Prostate gland (tissue), 2 donors: ENCODE measurements at regions not wholly inside any gene's neighbourhood (a gene's known extent, or its start where the extent isn't known, plus 50 kb on each side); places are given as distances from the start of the nearest gene placed in this dataset.

Source experiments
- DNase-seq: peaks from one replicate; pipeline ENCODE4 v3.0.0-alpha.2; 2019; ENCODE audit warnings: low spot score
- H3K27ac ChIP-seq, 2 donors: fragments of 200-600 bp; sonication (generic); 2 replicates each; pipeline ENCODE4 v1.5.1; 2017 to 2019
- H3K27me3 ChIP-seq: fragments of 200-600 bp; sonication (generic); replicated peaks from 2 replicates; pipeline ENCODE4 v1.5.1; 2019; ENCODE audit not compliant: insufficient read depth
- H3K36me3 ChIP-seq, 2 donors: fragments of 200-600 bp; sonication (generic); 1 replicate in 1 of 2; 2 replicates in 1 of 2; pipeline versions ENCODE4 v1.5.1 to v1.8.1; 2017 to 2019
- H3K4me1 ChIP-seq: fragments of 200-600 bp; sonication (generic); replicated peaks from 2 replicates; pipeline ENCODE4 v1.5.1; 2019
- H3K4me3 ChIP-seq, 2 donors: fragments of 200-600 bp; sonication (generic); 2 replicates each; pipeline ENCODE4 v1.5.1; 2017 to 2019
- H3K9me3 ChIP-seq: fragments of 200-600 bp; sonication (generic); 2 replicates; pipeline ENCODE4 v1.5.1; 2017
- POLR2A ChIP-seq: fragments of 450-650 bp; IDR thresholded peaks from one replicate; pipeline ENCODE4 v1.6.1; 2016; ENCODE audit warnings: antibody characterized with exemption, mild to moderate bottlenecking
- POLR2AphosphoS5 ChIP-seq: sonication (generic); formaldehyde crosslinking; IDR thresholded peaks from one replicate; pipeline ENCODE4 v1.6.1; 2017; ENCODE audit warnings: antibody characterized with exemption
- WGBS: methylation state at CpG from one replicate; pipeline ENCODE4 v1.1.5; 2018; 5-methylcytosine and 5-hydroxymethylcytosine counted together
- intact Hi-C: fragments of 100-400 bp; cut with DNase I; formaldehyde crosslinking; loops from one replicate; pipeline ENCODE4 v1.14.2; 2022
- TF ChIP-seq, protein P1 (sequence below), 4 experiments: fragments of 200-600 bp in 2 of 4; fragments of 450-650 bp in 2 of 4; sonication (generic) in 2 of 4; IDR thresholded peaks; 1 replicate in 3 of 4; 2 replicates in 1 of 4; pipeline ENCODE4 v1.5.1; 2016 to 2019; ENCODE audit warnings: antibody characterized with exemption in 4 of 4, mild to moderate bottlenecking in 2 of 4, moderate library complexity in 2 of 4

GRCh38 chr1:235009561-235010306, 118.9 kb downstream of the TOMM20 start:
- no peak overlapping the region for H3K4me3 ChIP-seq
- DNase-seq: no peak
- no peaks in the 10 kb centered on the region for H3K27me3 ChIP-seq
- 97% methylated on average over 13 of the region's 13 CpGs for WGBS
- intact Hi-C loops: no loop called here
- no peaks in the 10 kb centered on the region for H3K4me1 ChIP-seq
- H3K36me3 ChIP-seq: no peaks in the 10 kb centered on the region
- H3K27ac ChIP-seq: no peak overlapping the region
- H3K9me3 ChIP-seq: no peaks in the 10 kb centered on the region
- TF ChIP-seq POLR2A: no peak
- TF ChIP-seq POLR2AphosphoS5: no peak
- TF ChIP-seq, protein P1, sequence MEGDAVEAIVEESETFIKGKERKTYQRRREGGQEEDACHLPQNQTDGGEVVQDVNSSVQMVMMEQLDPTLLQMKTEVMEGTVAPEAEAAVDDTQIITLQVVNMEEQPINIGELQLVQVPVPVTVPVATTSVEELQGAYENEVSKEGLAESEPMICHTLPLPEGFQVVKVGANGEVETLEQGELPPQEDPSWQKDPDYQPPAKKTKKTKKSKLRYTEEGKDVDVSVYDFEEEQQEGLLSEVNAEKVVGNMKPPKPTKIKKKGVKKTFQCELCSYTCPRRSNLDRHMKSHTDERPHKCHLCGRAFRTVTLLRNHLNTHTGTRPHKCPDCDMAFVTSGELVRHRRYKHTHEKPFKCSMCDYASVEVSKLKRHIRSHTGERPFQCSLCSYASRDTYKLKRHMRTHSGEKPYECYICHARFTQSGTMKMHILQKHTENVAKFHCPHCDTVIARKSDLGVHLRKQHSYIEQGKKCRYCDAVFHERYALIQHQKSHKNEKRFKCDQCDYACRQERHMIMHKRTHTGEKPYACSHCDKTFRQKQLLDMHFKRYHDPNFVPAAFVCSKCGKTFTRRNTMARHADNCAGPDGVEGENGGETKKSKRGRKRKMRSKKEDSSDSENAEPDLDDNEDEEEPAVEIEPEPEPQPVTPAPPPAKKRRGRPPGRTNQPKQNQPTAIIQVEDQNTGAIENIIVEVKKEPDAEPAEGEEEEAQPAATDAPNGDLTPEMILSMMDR (IDR thresholded peaks at IDR 0.05): no peak

GRCh38 chr1:235009074-235009473, 119.6 kb downstream of the TOMM20 start:
- H3K4me1 ChIP-seq: no peaks in the 10 kb centered on the region
- no peaks in the 10 kb centered on the region for H3K27me3 ChIP-seq
- intact Hi-C loops: no loop called here
- WGBS: 97% methylated on average over 7 of the region's 7 CpGs
- H3K36me3 ChIP-seq: no peaks in the 10 kb centered on the region
- no peak overlapping the region for H3K27ac ChIP-seq
- TF ChIP-seq POLR2A (no peak), POLR2AphosphoS5 (no peak)
- TF ChIP-seq, protein P1 (IDR thresholded peaks at IDR 0.05): no peak
- no peak for DNase-seq
- H3K4me3 ChIP-seq: no peak overlapping the region
- H3K9me3 ChIP-seq: no peaks in the 10 kb centered on the region

DNA sequence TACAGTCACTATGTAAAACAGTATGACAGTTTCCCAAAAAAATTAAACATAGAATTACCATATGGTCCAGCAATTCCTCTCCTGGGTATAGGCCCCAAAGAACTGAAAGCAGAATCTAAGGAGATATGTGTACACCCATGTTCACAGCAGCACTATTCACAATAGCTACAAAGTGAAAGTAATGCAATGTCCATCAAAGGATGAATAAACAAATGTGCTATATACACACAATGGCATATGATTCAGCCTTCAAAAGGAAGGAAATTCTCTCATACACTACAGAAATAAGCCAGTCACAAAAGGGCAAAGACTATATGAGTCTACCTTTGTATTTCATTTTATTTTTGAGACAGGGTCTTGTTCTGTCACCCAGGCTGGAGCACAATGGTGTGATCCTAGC, 120.4 kb downstream of the TOMM20 start:
- no peak for DNase-seq
- intact Hi-C loops: no loop called here
- TF ChIP-seq POLR2AphosphoS5 (no peak), POLR2A (no peak)
- TF ChIP-seq, protein P1 (IDR thresholded peaks at IDR 0.05): no peak
- Histone ChIP-seq H3K9me3 (no peaks in the 10 kb centered on the region), H3K4me3 (no peak overlapping the region), H3K36me3 (no peaks in the 10 kb centered on the region), H3K27ac (no peak overlapping the region), H3K27me3 (no peaks in the 10 kb centered on the region), H3K4me1 (no peaks in the 10 kb centered on the region)

DNA sequence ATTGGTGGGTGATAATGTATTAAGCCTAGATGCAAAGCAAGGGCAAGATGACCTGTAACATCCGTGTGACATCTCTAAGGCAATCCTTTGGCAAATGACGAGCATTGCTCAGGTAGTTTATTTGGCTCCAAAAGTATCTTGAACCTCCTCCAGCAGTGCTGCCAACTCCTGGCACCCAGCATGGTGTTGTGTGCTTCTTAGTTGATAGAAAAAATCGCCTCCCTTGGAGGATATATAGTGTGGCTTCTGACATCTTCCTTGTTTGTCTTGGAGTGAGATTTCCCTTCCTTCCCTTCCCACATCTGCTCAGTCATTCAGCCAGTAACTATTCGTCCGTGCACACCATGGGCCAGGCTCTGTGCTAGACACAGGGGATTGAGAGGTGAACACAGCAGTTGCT, 121.8 kb downstream of the TOMM20 start:
- Histone ChIP-seq H3K4me1 (no peaks in the 10 kb centered on the region), H3K36me3 (no peaks in the 10 kb centered on the region), H3K27ac (no peak overlapping the region), H3K4me3 (no peak overlapping the region), H3K9me3 (no peaks in the 10 kb centered on the region), H3K27me3 (no peaks in the 10 kb centered on the region)
- intact Hi-C loops: no loop called here
- peak; percentile 78 for DNase-seq
- TF ChIP-seq, protein P1 (IDR thresholded peaks at IDR 0.05): no peak
- peak; percentile 83 for TF ChIP-seq POLR2AphosphoS5
- TF ChIP-seq POLR2A: no peak
- WGBS: 51% methylated on average over 5 of the region's 5 CpGs

GRCh38 chr1:235006132-235006721, 122.4 kb downstream of the TOMM20 start:
- no peaks in the 10 kb centered on the region for H3K4me1 ChIP-seq
- H3K36me3 ChIP-seq: no peaks in the 10 kb centered on the region
- WGBS: 100% methylated on average over 1 of the region's 1 CpG
- no peak for TF ChIP-seq POLR2AphosphoS5
- TF ChIP-seq, protein P1 (IDR thresholded peaks at IDR 0.05): no peak
- no peak for TF ChIP-seq POLR2A
- no peak overlapping the region for H3K4me3 ChIP-seq
- no peak for DNase-seq
- H3K27me3 ChIP-seq: no peaks in the 10 kb centered on the region
- intact Hi-C loops: no loop called here
- no peaks in the 10 kb centered on the region for H3K9me3 ChIP-seq
- no peak overlapping the region for H3K27ac ChIP-seq
